Fibroblast of pulmonary artery (primary cell): ENCODE measurements at regions not wholly inside any gene's neighbourhood (a gene's known extent, or its start where the extent isn't known, plus 50 kb on each side); places are given as distances from the start of the nearest gene placed in this dataset.

Source experiments
- DNase-seq: peaks from one replicate; pipeline ENCODE4 v3.0.0-alpha.2; 2010; ENCODE audit warnings: low read depth
- H3K4me3 ChIP-seq: replicated peaks from 2 replicates; pipeline ENCODE4 v1.5.1; 2011; ENCODE audit warnings: low read depth, mild to moderate bottlenecking, control low read depth, low read length, moderate library complexity
- CTCF ChIP-seq: IDR thresholded peaks from 2 replicates; pipeline ENCODE4 v1.5.1; 2011; ENCODE audit warnings: mild to moderate bottlenecking, control low read depth, low read length, inconsistent platforms; ENCODE audit errors: missing control alignments

- DNase-seq = no peak
- TF ChIP-seq CTCF = no peak
- no peak overlapping the region for H3K4me3 ChIP-seq
Observed at GRCh38 chr16:60261425-60261824, 1527.3 kb upstream of the GOT2 start.

GRCh38 chr16:60259956-60260355 is 1525.8 kb upstream of the GOT2 start:
- no peak overlapping the region for H3K4me3 ChIP-seq
- TF ChIP-seq CTCF = no peak
- DNase-seq = no peak

GRCh38 chr16:60246086-60246485 is 1512.0 kb upstream of the GOT2 start:
- DNase-seq = no peak
- H3K4me3 ChIP-seq = no peak overlapping the region
- TF ChIP-seq CTCF = no peak

- H3K4me3 ChIP-seq = no peak overlapping the region
- TF ChIP-seq CTCF = no peak
- no peak for DNase-seq
Observed at GRCh38 chr16:60241671-60242070, 1507.6 kb upstream of the GOT2 start.

- H3K4me3 ChIP-seq = no peak overlapping the region
- no peak for DNase-seq
- no peak for TF ChIP-seq CTCF
Observed at GRCh38 chr16:60230666-60231065, 1496.5 kb upstream of the GOT2 start.

- no peak overlapping the region for H3K4me3 ChIP-seq
- no peak for DNase-seq
- TF ChIP-seq CTCF = no peak
Observed at GRCh38 chr16:60225541-60225940, 1491.4 kb upstream of the GOT2 start.

- TF ChIP-seq CTCF = no peak
Observed at GRCh38 chr16:60217787-60218186, 1483.7 kb upstream of the GOT2 start.

More at GRCh38 chr16:60217787-60218186, 1483.7 kb upstream of the GOT2 start:
- DNase-seq = no peak
- no peak overlapping the region for H3K4me3 ChIP-seq
